GM19438 (cell line): ENCODE measurements at regions not wholly inside any gene's neighbourhood (a gene's known extent, or its start where the extent isn't known, plus 50 kb on each side); places are given as distances from the start of the nearest gene placed in this dataset.

Source experiments
- ATAC-seq: cut with Tn5 transposase; IDR thresholded peaks from one replicate; pipeline ENCODE4 v1.9.1; 2021; ENCODE audit warnings: low read depth; ENCODE audit not compliant: unreplicated experiment

DNA sequence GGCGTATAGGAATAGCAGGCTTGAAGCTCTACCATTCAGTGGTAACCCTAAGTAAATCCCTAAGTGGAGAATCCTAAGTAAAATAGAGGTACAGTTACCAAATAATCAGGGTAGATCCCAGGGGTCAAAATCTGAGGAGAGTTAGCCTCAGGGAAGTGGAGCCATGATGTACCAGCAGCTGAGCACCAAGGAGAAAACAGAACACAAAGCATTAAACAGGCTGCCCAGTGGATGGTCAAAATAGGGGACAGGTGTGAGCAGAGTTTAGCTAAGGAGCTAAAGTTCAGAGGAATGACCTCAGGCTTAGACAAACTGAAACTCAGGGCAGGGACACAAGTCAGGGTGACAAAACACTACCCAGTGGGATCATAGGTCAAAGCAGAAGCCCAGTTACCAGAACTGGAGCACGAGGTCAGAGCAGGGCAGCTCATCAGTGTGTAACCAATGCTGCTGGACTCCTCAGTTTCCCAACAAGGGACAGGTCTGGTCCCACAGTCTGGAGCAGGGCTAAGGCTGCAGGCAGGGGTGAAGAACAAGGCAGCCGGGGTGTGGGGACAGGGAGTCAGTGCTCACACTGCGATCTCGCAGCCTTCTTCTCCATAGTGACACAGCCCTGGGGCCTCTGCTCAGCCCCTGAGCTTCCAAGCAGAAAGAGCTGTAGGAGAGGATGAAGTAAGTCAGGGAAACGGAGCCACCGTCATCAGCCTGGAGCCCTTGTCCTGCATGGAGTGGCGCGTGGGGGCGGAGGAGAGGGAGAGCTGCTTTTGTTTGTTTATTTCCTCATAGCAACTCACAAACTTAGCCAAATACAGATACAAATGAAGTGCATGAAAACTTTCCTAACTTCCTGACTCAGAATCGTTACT is 264.0 kb downstream of the MREG start:
- no peak for ATAC-seq

DNA sequence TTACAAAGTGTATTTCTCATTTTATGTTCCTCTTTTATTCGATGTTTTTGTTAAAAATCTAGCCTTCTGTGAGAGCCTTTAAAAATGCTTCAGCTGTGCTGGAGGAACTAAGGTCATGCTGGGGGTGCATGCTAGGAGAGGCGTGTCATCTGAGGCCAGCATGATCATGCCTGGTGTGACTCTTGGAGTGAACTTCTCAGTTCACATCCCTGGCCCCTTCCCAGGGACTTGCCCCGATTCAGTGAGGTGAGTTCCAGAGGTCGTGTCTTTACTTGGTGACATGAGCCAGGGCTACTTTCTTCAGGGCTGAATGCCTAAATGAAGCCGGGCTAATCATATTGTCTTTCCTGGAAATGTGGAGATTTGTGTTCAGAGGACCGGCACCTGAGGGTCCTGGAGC is 264.9 kb downstream of the MREG start:
- no peak for ATAC-seq

DNA sequence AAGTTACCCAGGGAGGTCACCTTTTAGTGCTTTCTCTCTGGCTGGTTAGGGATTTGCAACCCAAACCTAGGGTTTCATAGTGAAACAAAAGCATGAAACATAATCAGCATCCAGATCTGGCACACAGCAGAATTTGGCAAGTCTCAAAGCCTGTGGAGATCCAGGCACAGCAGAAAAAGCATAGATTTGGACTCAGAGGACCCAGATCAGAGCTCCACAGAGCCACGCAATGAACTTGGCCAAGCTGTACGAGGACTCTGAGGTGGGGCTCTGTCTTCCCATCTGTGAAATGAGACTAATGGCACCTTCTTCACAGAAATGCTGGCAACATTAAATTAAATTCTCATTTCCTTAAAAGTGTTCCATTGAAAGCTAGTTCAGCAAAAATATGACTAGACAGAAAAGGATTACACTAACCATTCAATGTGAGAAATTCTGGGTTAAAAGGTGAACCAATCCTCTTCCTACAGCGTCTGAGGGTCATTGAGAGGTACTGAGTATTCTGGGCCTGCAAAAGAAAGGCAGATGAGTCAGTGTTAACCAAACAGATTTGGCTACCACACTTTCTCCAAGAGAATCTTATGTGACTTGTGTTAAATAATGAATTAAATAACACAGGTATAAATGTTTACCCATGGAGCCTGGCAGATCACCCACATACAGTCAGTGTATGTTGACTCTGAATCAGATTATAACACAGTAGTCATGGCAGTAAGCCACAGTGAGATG is 266.3 kb downstream of the MREG start:
- no peak for ATAC-seq

DNA sequence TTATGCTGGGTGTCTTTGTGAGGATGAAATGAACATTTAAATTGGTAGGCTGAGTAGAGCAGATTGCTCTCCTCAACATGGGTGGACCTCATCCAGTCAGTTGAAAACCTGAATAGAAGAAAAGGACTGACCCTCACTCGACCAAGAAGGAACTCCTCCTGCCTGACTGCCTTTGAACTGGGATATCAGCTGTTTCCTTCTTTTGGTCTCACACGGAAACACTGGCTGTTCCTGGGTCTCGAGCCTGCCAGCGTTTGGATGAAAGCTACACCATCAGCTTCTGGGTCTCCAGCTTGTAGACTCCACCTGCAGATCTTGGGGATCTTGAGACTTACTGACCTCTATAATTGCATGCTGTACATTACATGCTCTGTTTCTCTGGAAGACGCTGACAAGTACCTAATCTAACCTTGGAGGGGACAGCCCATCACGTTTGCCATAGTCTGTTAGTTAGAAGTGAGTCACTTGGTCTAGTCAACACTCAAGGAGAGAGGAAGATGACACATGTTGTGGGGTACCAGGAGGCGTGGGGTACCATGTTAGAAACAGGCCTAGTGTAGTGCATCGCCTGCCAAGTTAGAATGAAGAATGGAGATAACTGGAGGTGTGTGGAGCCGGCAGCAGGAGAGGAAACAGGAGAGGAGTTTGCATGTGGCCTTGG is 267.0 kb downstream of the MREG start:
- ATAC-seq = no peak

DNA sequence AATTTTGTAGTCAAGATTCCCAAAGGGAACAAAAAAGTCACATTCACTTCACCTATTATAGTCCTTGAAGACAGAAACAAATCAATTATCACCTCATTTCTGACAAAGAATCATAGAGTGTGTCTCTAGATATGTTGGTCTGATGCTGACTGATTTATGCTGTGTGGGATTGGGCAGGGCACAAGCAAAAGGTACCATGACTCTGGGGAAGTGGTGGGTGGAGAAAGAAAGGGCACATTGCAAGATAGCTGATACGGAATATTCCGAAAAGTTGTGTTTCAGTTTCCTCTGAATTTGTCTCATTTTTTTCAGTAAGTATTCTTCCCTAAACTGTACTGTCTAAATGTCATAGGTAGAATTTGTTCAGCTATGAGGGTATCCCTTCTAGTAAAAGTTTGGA is 268.0 kb downstream of the MREG start:
- no peak for ATAC-seq

DNA sequence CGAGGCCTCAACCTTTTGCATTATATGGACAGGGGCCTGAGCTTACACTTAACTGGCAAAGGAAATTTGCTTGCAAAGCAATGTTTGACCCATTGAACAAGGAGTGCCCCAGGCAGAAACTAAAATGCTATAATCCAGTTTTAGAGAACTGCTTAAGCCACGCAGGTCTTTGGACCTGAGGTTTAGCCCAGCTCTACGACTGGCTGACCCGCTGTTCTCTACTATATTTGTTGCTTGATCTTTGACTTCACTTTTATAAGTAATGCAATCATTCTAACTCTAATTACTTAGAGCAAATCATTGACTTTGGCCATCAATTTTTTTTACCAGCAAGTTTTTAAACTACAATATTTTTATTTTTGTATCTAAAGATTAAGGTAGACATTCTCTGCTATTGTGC is 268.8 kb downstream of the MREG start:
- ATAC-seq = no peak

DNA sequence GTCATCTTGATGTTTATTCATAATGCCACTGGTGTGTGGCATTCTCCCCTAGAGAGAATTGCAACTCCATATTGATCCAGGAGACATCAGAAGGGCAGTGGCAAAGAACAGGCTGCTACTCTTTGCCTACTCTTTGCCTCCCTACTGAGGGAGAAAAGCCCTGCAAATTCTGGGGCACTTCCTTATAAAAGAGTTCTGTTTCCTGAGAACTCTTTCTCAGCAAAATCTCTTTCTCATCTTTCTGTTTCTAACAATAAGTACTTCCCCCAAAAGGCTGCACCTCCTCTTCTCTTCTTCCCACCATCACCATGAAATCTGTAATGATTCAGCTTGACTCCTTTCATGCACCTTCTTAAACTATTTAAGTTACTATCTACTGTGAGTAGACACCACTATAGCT is 270.3 kb downstream of the MREG start:
- no peak for ATAC-seq

DNA sequence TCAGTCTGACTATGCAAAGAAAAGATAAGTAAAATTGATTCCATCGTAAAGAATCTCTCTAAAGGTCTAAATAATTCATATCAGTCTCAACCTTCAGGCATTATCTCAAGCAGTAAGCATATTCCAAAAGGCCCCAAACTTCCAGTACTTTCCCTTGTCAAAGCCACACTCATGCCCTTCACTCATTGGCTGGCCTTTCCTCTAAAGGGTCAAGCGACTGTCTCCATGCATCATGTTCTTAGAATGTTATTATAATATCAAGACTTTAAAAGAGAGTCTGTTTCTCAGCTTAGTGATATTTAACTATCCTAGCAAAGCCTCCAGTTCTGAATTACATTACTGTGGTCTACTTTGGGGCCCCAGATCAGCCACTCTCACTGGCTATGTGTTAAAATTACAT is 271.3 kb downstream of the MREG start:
- no peak for ATAC-seq

DNA sequence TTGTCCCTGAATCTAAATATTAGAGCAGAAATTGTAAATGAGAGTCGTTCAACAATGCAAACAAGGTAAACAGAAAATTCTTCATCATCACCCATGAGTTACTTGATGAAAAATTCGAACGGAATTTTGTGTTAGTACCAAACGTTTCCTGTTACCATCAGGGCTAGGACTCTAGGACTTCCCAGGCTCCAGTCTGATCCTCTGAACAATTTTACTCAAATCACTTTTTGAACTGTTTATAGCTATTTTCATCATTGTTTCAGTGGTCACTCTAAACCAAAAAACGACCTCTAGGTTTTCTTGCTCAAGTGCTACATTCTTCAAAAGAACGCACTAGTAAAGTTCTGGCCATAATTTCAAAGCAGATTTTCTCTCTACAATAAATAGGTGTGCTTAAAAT is 273.3 kb downstream of the MREG start:
- no peak for ATAC-seq

DNA sequence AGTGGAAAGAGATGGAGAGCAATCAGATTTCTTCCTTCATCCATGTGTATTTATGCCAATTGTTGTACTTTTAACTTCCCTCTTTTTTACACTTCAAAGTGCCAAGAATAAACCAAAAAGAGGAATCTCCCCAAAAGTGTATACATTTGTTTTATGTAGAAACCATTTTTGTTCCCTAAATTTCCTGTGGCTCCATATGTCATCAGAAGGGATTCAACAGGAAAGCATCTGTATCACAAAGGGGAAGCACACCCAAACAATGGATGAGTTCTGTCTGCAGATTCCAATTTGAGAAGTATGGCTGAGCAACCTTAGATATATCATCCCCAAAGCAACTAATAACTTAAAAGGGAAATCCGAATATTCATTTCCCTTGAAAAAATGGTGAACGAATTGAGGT is 275.0 kb downstream of the MREG start:
- no peak for ATAC-seq

DNA sequence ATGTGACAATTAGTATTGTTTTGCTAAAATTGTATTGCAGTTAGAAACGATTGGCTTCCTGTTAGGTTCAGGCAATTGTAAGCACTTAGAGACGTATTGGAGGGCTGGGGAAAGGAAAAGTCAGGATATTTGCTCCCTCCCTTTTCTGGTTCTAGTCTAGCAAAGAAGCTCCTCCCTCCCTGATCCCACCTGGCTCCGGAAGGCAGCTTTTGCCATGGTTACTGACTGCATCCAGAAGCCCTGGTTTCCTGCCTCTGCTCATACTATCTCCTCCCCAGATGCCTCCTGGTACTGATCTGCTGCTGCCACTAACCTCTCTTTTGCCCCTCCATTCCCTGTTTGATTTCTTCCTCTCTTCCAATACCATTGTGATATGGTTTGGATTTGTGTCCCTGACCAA is 275.9 kb downstream of the MREG start:
- no peak for ATAC-seq

DNA sequence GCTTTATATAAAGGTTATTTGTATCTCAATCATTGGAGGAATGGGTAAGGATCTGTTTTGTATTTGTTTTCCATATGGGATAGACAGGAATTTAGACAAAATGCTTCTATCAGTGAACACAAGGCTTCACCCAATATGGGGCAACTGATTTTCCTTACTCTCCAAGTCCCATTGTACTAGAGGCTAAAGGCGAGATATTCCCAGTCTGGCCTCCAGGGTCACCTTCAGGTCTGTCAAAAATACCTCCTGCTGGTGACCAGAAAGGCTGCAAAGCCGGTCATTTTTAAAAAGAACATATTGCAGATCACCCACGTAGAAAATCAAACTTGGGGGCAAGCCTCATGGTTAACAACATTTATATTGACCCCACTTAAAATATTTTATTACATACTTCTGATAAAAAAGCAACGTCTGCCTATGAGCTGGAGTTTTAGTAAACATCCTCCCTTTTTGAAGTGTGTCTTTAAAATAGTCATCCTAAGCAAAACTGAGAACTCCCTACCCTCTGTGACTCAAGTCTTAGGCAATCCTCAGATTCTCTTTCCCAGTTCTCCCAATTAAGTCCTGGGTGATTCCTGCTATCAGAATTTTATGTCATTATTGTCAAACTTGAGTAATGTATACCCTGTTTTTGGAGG is 276.6 kb downstream of the MREG start:
- ATAC-seq = no peak

DNA sequence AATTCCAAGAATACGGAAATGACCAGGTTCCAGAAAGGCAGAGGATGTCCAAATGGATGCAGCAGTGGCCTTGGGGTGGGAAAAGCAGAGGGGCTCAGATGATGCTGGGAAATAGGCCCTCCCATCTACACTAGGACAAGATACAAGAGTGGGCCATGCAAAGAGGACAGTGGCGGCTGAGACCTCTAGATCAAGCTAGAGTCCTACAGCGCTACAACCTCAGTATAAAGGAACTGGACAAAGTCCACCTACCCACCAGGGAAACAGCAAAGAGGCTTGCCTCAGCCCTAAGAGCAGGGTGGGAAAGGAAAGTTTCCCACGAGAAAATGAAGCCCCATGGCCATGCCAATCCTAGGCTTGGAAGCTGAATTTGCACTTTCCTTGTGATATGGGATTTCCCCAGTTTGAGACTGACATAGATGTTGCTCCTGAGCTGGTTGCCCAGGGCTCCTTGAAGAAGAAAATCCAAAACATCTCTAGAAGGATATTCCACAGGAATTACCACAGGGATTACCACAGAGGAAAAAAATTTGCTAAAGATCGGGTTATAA is 282.2 kb downstream of the MREG start:
- no peak for ATAC-seq

DNA sequence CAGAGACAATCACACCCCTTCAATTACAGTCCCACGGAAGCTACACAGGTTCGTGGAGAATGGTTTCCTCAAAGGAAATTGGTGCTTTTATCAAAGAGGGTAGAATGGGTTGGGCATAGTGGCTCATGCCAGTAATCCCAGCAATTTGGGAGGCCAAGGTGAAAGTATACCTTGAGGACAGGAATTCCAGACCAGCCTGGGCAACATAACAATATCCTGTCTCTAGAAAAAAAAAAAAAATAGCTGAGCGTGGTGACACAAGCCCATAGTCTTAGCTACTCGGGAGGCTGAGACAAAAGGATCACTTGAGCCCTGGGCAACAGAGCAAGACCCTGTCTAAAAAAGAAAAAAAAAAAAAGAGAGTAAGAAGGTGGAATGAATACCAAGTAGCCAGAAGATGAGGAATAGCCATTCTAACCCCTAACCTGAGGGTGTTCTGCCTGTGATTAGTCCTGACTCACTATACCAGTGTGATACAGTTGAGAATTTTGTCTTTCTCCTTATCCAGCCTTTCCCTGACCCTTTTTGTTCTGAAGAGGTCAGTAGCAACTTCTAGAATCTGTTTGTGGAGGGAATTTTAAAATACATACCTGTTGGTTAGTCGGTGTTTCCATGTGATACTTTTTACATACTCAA is 283.2 kb downstream of the MREG start:
- ATAC-seq = no peak

DNA sequence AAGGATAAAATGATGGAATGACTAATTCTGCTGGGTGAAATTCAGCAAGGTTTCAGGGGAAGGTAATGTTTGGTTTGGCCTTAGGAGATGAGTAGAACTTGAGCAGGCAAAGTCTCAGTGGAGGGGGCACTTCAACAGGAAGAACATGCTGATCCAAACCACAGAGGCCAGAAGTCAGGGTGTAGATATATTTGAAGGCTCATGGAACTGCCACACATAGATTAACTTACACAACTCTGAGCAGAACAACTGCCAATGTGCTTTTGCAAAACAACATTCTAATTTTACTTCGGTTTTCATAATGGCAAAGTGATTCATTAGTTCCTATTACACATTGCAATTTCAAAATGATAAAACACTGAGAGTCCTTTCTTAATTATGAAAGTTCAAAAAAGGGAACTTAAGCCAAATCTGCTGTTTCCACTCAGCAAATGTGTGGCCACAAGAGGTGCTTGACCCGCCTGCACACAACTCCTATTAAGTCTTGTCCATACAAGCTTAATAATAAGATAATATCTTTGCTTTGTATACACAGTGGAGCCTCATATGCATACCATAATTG is 284.8 kb downstream of the MREG start:
- peak; percentile 63 for ATAC-seq

DNA sequence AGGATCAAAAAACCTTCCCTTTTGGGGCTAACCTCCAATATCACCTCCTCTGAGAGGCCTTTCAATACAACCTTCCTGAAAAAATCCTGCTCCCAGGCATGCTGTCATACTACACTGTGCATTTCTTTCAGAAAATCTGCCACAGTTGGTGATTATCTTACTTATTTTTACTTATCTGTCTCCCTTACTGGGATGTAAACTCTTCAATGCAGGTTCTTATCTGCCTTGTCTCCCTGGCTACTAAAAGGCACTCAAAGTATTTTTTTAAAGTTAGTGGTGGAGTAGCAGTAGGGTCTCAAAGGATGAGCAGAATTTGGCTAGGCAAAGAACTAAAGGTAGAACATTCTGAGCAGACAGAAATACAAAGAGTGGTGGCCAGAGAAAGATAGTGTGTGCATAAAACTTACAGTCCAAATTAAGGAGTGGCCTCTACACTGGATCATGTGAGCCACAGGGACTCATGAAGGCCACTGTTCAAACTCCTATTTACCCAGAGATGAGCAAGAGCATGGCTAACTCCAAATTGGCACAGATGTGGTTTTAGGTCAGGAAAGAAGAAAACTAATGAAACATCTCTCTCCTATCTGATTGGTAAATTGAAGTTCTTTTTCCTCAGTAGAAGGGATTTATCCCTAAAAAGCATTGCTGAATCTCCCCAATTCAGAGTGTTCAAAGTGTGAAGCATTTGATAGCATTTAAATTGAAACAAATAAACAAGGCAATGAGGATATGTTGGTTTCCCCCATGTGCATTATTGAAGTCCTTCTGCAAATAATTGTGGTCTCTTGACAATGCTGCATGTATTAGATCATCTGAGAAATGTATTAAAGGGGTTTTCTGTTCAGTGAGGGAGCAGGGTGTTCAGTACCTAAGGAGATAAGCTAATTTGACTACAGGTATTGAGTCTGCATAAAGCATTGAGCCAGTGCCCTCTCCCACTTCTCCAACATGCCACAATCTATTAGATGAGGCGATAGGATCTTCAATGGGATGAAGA is 285.5 kb downstream of the MREG start:
- ATAC-seq = peak; percentile 16

DNA sequence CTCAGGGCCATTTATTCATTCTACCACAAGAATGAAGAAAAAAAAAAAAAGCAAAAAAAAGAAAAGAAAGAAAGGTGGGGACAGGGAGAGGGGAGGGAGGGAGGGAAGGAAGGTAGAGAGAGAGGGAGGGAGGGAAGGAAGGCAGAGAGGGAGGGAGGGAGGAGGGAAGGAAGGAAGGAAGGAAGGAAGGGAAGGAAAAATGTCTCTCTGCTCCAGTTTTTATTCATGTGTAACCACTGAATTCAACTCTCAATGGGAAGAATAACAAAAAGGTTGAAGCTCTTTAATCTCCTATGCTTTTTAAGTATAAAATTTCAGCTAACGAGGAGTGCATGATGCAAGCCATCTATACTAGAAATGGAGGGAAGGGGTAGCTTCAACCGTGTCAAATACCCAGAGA is 287.3 kb downstream of the MREG start:
- no peak for ATAC-seq

DNA sequence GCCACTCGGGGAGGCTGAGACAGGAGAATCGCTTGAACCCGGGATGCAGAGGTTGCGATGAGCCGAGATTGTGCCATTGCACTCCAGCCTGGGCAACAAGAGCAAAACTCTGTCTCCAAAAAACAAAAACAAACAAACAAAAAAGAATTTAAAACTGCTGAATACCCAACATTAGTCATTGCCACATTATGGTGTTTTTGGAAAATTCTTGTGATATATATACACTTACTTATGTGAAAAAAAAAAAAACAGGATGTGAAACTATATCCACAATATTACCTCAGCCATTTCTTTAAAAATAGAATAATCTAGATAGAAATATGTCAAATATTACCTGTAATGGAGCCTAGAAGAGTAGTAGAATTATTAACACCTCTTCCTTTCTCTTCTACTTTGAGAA is 288.3 kb upstream of the FN1 start:
- no peak for ATAC-seq

DNA sequence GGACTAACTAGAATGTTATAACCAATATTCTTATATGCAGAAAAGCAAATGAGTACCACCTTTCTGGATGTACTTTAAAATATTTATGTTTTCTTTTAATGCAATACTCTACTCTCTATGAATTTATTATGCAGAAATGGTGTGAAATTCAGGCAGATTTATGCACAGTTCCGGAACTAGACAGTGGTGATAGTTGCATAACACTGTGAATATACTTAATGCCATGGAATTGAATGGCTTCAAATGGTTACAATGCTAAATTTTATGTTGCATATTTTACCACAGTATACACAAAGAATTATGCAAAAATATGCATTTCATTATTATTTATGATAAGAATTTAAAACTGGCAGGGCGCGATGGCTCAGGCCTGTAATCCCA is 287.8 kb upstream of the FN1 start:
- ATAC-seq = no peak
